IMR-90 (cell line): ENCODE measurements at regions not wholly inside any gene's neighbourhood (a gene's known extent, or its start where the extent isn't known, plus 50 kb on each side); places are given as distances from the start of the nearest gene placed in this dataset.

Experiments
- ATAC-seq: fragments of 200-7000 bp; cut with Tn5 transposase; 2 replicates; pipeline ENCODE4 v1.9.1; 2020; ENCODE audit warnings: low read depth, mild to moderate bottlenecking, moderate library complexity
- BruUV-seq: library from RNA; stranded (reverse); fragments of 400-500 nt; replicated peaks from 2 replicates; lab custom pipeline; 2021; lab: Mats Ljungman, UMichigan
- CTCF ChIA-PET: fragments of 300-600 bp; formaldehyde crosslinking; extraction: SDS; loops from one replicate; lab custom pipeline; 2021; ENCODE audit warnings: antibody characterized with exemption; lab: Yijun Ruan, JAX
- POLR2A ChIA-PET: fragments of 300-600 bp; sonication (Branson Sonifier 250); formaldehyde crosslinking; loops from one replicate; lab custom pipeline; 2022; ENCODE audit warnings: antibody characterized with exemption; ENCODE audit not compliant: unreplicated experiment; lab: Charles Lee
- DNase-seq: peaks from one replicate; pipeline ENCODE4 v3.0.0; 2013
- H2AFZ ChIP-seq: replicated peaks from 2 replicates; pipeline ENCODE3; 2013; ENCODE audit warnings: low read length, mild to moderate bottlenecking; ENCODE audit not compliant: poor library complexity
- H2AK5ac ChIP-seq: 2 replicates; pipeline ENCODE4 v1.6.1; 2013; ENCODE audit warnings: low read depth, low read length, inconsistent platforms
- H2AK9ac ChIP-seq: replicated peaks from 2 replicates; pipeline ENCODE3; 2013; ENCODE audit warnings: mild to moderate bottlenecking, low read depth, low read length, moderate library complexity; ENCODE audit not compliant: poor library complexity
- H2BK120ac ChIP-seq: 2 replicates; pipeline ENCODE4 v1.6.1; 2013; ENCODE audit warnings: low read depth, low read length, inconsistent platforms
- H2BK15ac ChIP-seq: 3 replicates; pipeline ENCODE4 v1.6.1; 2013; ENCODE audit warnings: low read depth, low read length, inconsistent platforms
- H2BK20ac ChIP-seq: 2 replicates; pipeline ENCODE4 v1.6.1; 2013; ENCODE audit warnings: low read depth, mild to moderate bottlenecking, inconsistent platforms, low read length, moderate library complexity
- H2BK5ac ChIP-seq: 2 replicates; pipeline ENCODE4 v1.6.1; 2013; ENCODE audit warnings: mild to moderate bottlenecking, low read depth, low read length, inconsistent platforms; ENCODE audit not compliant: poor library complexity, severe bottlenecking
- H3K14ac ChIP-seq: replicated peaks from 2 replicates; pipeline ENCODE4 v1.6.1; 2013; ENCODE audit warnings: low read depth, low read length, inconsistent platforms
- H3K18ac ChIP-seq: 2 replicates; pipeline ENCODE4 v1.6.1; 2013; ENCODE audit warnings: low read depth, low read length, control low read depth
- H3K23ac ChIP-seq: 2 replicates; pipeline ENCODE4 v1.6.1; 2013; ENCODE audit warnings: low read depth, low read length, inconsistent platforms
- H3K27ac ChIP-seq: 2 replicates; pipeline ENCODE4 v1.5.1; 2013; ENCODE audit warnings: mild to moderate bottlenecking, control low read depth, low read length; ENCODE audit not compliant: insufficient read depth
- H3K27me3 ChIP-seq: 2 replicates; pipeline ENCODE4 v1.6.1; 2013; ENCODE audit warnings: low read length; ENCODE audit not compliant: control insufficient read depth, insufficient read depth
- H3K36me3 ChIP-seq: 2 replicates; pipeline ENCODE4 v1.6.1; 2013; ENCODE audit warnings: low read length, mixed read lengths; ENCODE audit not compliant: control insufficient read depth, insufficient read depth
- H3K4ac ChIP-seq: 2 replicates; pipeline ENCODE4 v1.6.1; 2013; ENCODE audit warnings: low read depth, low read length, inconsistent platforms
- H3K4me1 ChIP-seq: 2 replicates; pipeline ENCODE4 v1.6.1; 2013; ENCODE audit warnings: low read length, mixed read lengths; ENCODE audit not compliant: control insufficient read depth, insufficient read depth
- H3K4me2 ChIP-seq: 2 replicates; pipeline ENCODE4 v1.6.1; 2013; ENCODE audit warnings: low read depth, mild to moderate bottlenecking, control low read depth, low read length, moderate library complexity
- H3K4me3 ChIP-seq: 2 replicates; pipeline ENCODE4 v1.5.1; 2013; ENCODE audit warnings: low read depth, mild to moderate bottlenecking, control low read depth, low read length, moderate library complexity; ENCODE audit not compliant: insufficient read depth
- H3K56ac ChIP-seq: 2 replicates; pipeline ENCODE4 v1.6.1; 2013; ENCODE audit warnings: low read length, inconsistent platforms; ENCODE audit not compliant: insufficient read depth; ENCODE audit errors: extremely low read depth
- H3K79me1 ChIP-seq, 2 experiments: 2 replicates each; pipeline ENCODE4 v1.6.1; 2013; ENCODE audit warnings: low read length in 2 of 2, inconsistent platforms in 1 of 2, low read depth in 1 of 2
- H3K9ac ChIP-seq: 2 replicates; pipeline ENCODE4 v1.6.1; 2013; ENCODE audit warnings: low read depth, low read length, control low read depth
- H3K9me1 ChIP-seq: 2 replicates; pipeline ENCODE4 v1.6.1; 2013; ENCODE audit warnings: low read length, inconsistent platforms; ENCODE audit not compliant: insufficient read depth
- H3K9me3 ChIP-seq: 2 replicates; pipeline ENCODE4 v1.6.1; 2013; ENCODE audit warnings: low read length; ENCODE audit not compliant: control insufficient read depth, insufficient read depth
- H4K20me1 ChIP-seq: 2 replicates; pipeline ENCODE4 v1.6.1; 2013; ENCODE audit warnings: low read length, inconsistent platforms; ENCODE audit not compliant: insufficient read depth
- H4K5ac ChIP-seq: 2 replicates; pipeline ENCODE4 v1.6.1; 2013; ENCODE audit warnings: mild to moderate bottlenecking, low read depth, low read length, control low read depth
- H4K8ac ChIP-seq, 2 experiments: 2 replicates each; pipeline ENCODE4 v1.6.1; 2013; ENCODE audit warnings: low read depth in 2 of 2, low read length in 2 of 2, control low read depth in 1 of 2, inconsistent platforms in 1 of 2
- H4K91ac ChIP-seq: 2 replicates; pipeline ENCODE4 v1.6.1; 2013; ENCODE audit warnings: low read depth, low read length, inconsistent platforms; ENCODE audit not compliant: insufficient read depth
- BHLHE40 ChIP-seq: fragments of 150-350 bp; IDR thresholded peaks from 2 replicates; pipeline ENCODE4 v1.6.1; 2016; ENCODE audit warnings: mild to moderate bottlenecking, low read depth, low read length
- CTCF ChIP-seq: conservative IDR thresholded peaks from 2 replicates; pipeline ENCODE4 v1.5.1; 2012; ENCODE audit warnings: mild to moderate bottlenecking, low read depth, low read length, improper control_type of control experiment
- ELK1 ChIP-seq: fragments of 150-350 bp; IDR thresholded peaks from 2 replicates; pipeline ENCODE4 v1.6.1; 2016; ENCODE audit warnings: low read depth, mild to moderate bottlenecking, low read length, moderate library complexity, borderline replicate concordance
- MAFK ChIP-seq: IDR thresholded peaks from 2 replicates; pipeline ENCODE4 v1.6.1; 2012; ENCODE audit warnings: low read depth, low read length, improper control_type of control experiment
- MXI1 ChIP-seq: IDR thresholded peaks from 2 replicates; pipeline ENCODE4 v1.6.1; 2012; ENCODE audit warnings: low read depth, mild to moderate bottlenecking, low read length, moderate library complexity, borderline replicate concordance
- NFE2L2 ChIP-seq: fragments of 150-350 bp; IDR thresholded peaks from 2 replicates; pipeline ENCODE4 v1.6.1; 2016; ENCODE audit warnings: low read depth, mild to moderate bottlenecking, low read length
- POLR2A ChIP-seq: IDR thresholded peaks from 2 replicates; pipeline ENCODE4 v1.6.1; 2012; ENCODE audit warnings: mild to moderate bottlenecking, low read depth, low read length
- RCOR1 ChIP-seq: IDR thresholded peaks from 2 replicates; pipeline ENCODE4 v1.6.1; 2012; ENCODE audit warnings: mild to moderate bottlenecking, low read length, improper control_type of control experiment; ENCODE audit not compliant: insufficient replicate concordance
- RFX5 ChIP-seq: IDR thresholded peaks from 2 replicates; pipeline ENCODE4 v1.8.0; 2012; ENCODE audit warnings: low read depth, mild to moderate bottlenecking, low read length, moderate library complexity
- SMC3 ChIP-seq: fragments of 150-350 bp; IDR thresholded peaks from 2 replicates; pipeline ENCODE4 v1.6.1; 2016; ENCODE audit warnings: low read depth, mild to moderate bottlenecking, antibody characterized with exemption, low read length, moderate library complexity
- USF2 ChIP-seq: fragments of 150-350 bp; IDR thresholded peaks from 2 replicates; pipeline ENCODE4 v1.6.1; 2017; ENCODE audit warnings: mild to moderate bottlenecking, antibody characterized with exemption, low read length, low read depth
- dilution Hi-C: fragments of 300-500 bp; cut with HindIII; formaldehyde crosslinking; loops from one replicate; pipeline ENCODE4 v1.14.3; 2018; ENCODE audit warnings: low sequenced_read_pairs; ENCODE audit not compliant: unreplicated experiment
- in situ Hi-C: fragments of 300-500 bp; cut with MboI; formaldehyde crosslinking; loops from 3 replicates; pipeline ENCODE4 v1.14.3; 2019; ENCODE audit warnings: low sequenced_read_pairs, inconsistent platforms, mixed read lengths
- intact Hi-C: fragments of 100-400 bp; cut with micrococcal nuclease; formaldehyde crosslinking; loops from 2 replicates; pipeline ENCODE4 v1.10.0; 2022

- ChIA-PET POLR2A (no interaction called here), CTCF (no interaction called here)
- in situ Hi-C loops (no loop called here), intact Hi-C loops (no loop called here), dilution Hi-C loops (no loop called here)
- H3K27me3 ChIP-seq, result peaks cover 3% of the 10 kb centered on the region; the same call in 1 of the 2 replicates
- no peaks in the 10 kb centered on the region for H3K79me1 ChIP-seq
- no peak overlapping the region for H3K9ac ChIP-seq
- H3K9me3 ChIP-seq, result no peaks in the 10 kb centered on the region
- BruUV-seq, result no TSS peak
- H4K5ac ChIP-seq, result no peak overlapping the region
- no peak overlapping the region for H2AK5ac ChIP-seq
- TF ChIP-seq SMC3 (no peak), MAFK (no peak), ELK1 (no peak), MXI1 (no peak), BHLHE40 (no peak), NFE2L2 (no peak), POLR2A (no peak), CTCF (no peak), USF2 (no peak), RFX5 (no peak), RCOR1 (no peak)
- H3K4me2 ChIP-seq, result no peak overlapping the region
- H2AFZ ChIP-seq, result no peak overlapping the region
- no peak overlapping the region for H2BK120ac ChIP-seq
- no peak overlapping the region for H4K91ac ChIP-seq
- ATAC-seq (no peak), DNase-seq (no peak)
- H3K23ac ChIP-seq, result no peak overlapping the region
- no peak overlapping the region for H3K56ac ChIP-seq
- no peak overlapping the region for H2BK20ac ChIP-seq
- no peak overlapping the region for H3K4me3 ChIP-seq
- no peaks in the 10 kb centered on the region for H4K20me1 ChIP-seq
- no peak overlapping the region for H4K8ac ChIP-seq
- H3K14ac ChIP-seq, result no peak overlapping the region
- H2BK5ac ChIP-seq, result no peak overlapping the region
- H3K36me3 ChIP-seq, result no peaks in the 10 kb centered on the region
- no peak overlapping the region for H3K27ac ChIP-seq
- H3K18ac ChIP-seq, result no peak overlapping the region
- H2BK15ac ChIP-seq, result no peak overlapping the region
- no peak overlapping the region for H3K4ac ChIP-seq
- H3K4me1 ChIP-seq, result no peaks in the 10 kb centered on the region; the same call in 1 of the 2 replicates
- H3K9me1 ChIP-seq, result no peaks in the 10 kb centered on the region
- no peak overlapping the region for H2AK9ac ChIP-seq
Observed at GRCh38 chr2:19500126-19500525, 141.7 kb upstream of the OSR1 start.
